GM21786 (cell line): ENCODE measurements at regions not wholly inside any gene's neighbourhood (a gene's known extent, or its start where the extent isn't known, plus 50 kb on each side); places are given as distances from the start of the nearest gene placed in this dataset.

Source experiments
- ATAC-seq: cut with Tn5 transposase; IDR thresholded peaks from one replicate; pipeline ENCODE4 v1.9.1; 2021; ENCODE audit not compliant: unreplicated experiment

GRCh38 chr2:129144082-129144791 is 825.6 kb upstream of the HS6ST1 start:
- no peak for ATAC-seq

GRCh38 chr2:129152514-129152913 is 827.0 kb upstream of the RAB6C start:
- no peak for ATAC-seq

- ATAC-seq, result no peak
Measured at GRCh38 chr2:129160879-129161278, 818.6 kb upstream of the RAB6C start.

- ATAC-seq, result no peak
Measured at GRCh38 chr2:129164220-129164949, 815.1 kb upstream of the RAB6C start.

- no peak for ATAC-seq
Measured at GRCh38 chr2:129165006-129165405, 814.5 kb upstream of the RAB6C start.

GRCh38 chr2:129167456-129167855 is 812.0 kb upstream of the RAB6C start:
- ATAC-seq, result no peak

- ATAC-seq, result no peak
Measured at GRCh38 chr2:129170570-129170969, 808.9 kb upstream of the RAB6C start.

GRCh38 chr2:129174143-129174542 is 805.3 kb upstream of the RAB6C start:
- ATAC-seq, result no peak

- no peak for ATAC-seq
Measured at GRCh38 chr2:129175051-129175450, 804.4 kb upstream of the RAB6C start.

- no peak for ATAC-seq
Measured at GRCh38 chr2:129176375-129176774, 803.1 kb upstream of the RAB6C start.

GRCh38 chr2:129178356-129178755 is 801.1 kb upstream of the RAB6C start:
- ATAC-seq, result no peak

GRCh38 chr2:129179199-129179598 is 800.3 kb upstream of the RAB6C start:
- no peak for ATAC-seq

- no peak for ATAC-seq
Measured at GRCh38 chr2:129180124-129180716, 799.2 kb upstream of the RAB6C start.

- no peak for ATAC-seq
Measured at GRCh38 chr2:129181433-129181832, 798.0 kb upstream of the RAB6C start.

- ATAC-seq, result no peak
Measured at GRCh38 chr2:129181963-129182362, 797.5 kb upstream of the RAB6C start.

GRCh38 chr2:129187343-129187742 is 792.1 kb upstream of the RAB6C start:
- ATAC-seq, result no peak

GRCh38 chr2:129188451-129188850 is 791.0 kb upstream of the RAB6C start:
- ATAC-seq, result no peak

- no peak for ATAC-seq
Measured at GRCh38 chr2:129189617-129190319, 789.7 kb upstream of the RAB6C start.

- no peak for ATAC-seq
Measured at GRCh38 chr2:129190494-129190893, 789.0 kb upstream of the RAB6C start.

GRCh38 chr2:129191530-129191929 is 787.9 kb upstream of the RAB6C start:
- no peak for ATAC-seq

- no peak for ATAC-seq
Measured at GRCh38 chr2:129192117-129192516, 787.3 kb upstream of the RAB6C start.

- no peak for ATAC-seq
Measured at GRCh38 chr2:129192841-129193253, 786.6 kb upstream of the RAB6C start.
